ENCODE measurements at regions not wholly inside any gene's neighbourhood (a gene's known extent, or its start where the extent isn't known, plus 50 kb on each side); places are given as distances from the start of the nearest gene placed in this dataset.

GRCh38 chr10:123392182-123392963, 238.2 kb downstream of the BUB3 start:
- TF ChIP-seq CTCF (IDR thresholded peaks at IDR 0.05) (no peak), POLR2A (IDR thresholded peaks at IDR 0.05) (no peak)

Measured in lower leg skin (tissue), 3 donors.